NCI-H82 (cell line): ENCODE measurements at regions not wholly inside any gene's neighbourhood (a gene's known extent, or its start where the extent isn't known, plus 50 kb on each side); places are given as distances from the start of the nearest gene placed in this dataset.
A peak's percentile ranks its signal among the peaks of the same experiment; 100 is the strongest.
"Not testable (repeated sequence)": the region's sequence is repeated elsewhere in the genome, so short reads cannot be mapped to it uniquely, and the experiment has no call there.

Source experiments
- DNase-seq: peaks from one replicate; lab custom pipeline; 2025; lab: John Stamatoyannopoulos, UW

DNA sequence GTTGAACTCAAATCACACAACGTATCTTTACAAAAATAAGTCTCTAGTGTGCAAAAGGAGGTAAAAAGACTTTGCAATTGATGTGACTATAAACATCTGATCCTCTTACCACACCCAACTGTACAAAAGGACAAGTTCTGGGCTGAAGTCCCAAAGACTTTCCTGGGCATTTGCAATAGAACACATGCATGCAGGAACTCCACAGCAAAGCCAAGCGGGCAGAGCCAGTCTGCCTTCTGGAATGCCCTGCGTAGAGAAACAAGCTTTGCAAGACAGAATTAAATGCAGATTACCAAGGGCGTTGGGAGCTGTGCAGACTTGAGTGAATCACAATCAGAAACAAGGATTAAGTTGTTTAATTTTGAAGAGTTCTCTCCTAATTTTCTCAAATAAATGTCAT lies 208.4 kb upstream of the ZNF521 start:
- DNase-seq = no peak

GRCh38 chr18:25557011-25557410 lies 205.0 kb upstream of the ZNF521 start:
- DNase-seq = no peak

GRCh38 chr18:25553631-25554263 lies 201.8 kb upstream of the ZNF521 start:
- DNase-seq = no peak

GRCh38 chr18:25544546-25545287 lies 192.8 kb upstream of the ZNF521 start:
- no peak for DNase-seq

DNA sequence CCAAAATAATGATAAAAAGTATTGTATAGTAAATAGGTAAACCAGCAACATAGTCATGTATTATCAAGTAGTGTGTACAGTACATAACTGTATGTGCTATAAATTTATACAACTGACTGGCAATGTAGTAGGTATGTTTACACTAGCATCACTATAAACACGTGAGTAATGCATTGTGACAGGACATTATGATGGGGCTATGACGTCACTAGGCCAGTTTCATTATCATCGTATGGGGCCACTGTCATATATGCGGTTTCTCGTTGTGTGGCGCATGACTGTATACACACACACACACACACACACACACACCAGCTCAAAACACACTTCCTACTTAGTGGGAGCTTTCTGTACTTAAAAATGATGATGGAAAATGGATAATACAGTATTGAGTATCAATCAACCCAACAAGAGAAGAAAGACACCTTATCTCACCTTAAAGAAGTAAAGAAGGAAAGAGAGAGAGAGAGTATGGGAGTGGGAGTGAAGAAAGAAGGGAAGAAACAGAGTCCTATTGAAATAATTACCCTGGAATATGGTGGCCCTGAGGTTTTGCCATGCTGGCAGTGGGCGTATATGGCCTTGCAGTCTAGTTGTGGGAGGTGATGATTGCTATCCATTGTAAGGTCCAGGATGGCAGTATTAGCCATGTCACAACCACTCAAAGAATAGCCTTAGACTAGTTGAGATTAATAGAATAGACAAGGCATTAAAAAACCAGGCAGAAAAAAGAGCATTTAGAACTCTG lies 186.4 kb upstream of the ZNF521 start:
- no peak for DNase-seq

DNA sequence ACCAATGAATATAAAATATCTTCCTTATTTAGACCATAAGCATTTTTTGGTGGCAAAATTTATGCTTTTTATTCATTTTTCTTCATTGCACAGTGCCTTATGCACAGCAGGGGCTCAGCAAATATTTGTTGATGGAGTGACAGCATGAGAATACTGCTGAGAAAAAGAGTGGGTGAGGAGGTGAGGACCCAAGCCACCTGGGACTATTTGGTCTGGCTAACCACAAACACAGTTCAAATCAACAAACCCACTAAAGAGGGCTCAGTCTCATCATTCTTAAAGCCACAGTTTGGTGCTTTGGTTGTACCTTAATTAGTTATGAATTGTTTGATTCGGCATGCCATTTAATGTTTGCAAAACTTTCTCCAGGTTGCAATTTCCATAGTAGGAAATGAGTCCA lies 183.5 kb upstream of the ZNF521 start:
- DNase-seq = no peak

DNA sequence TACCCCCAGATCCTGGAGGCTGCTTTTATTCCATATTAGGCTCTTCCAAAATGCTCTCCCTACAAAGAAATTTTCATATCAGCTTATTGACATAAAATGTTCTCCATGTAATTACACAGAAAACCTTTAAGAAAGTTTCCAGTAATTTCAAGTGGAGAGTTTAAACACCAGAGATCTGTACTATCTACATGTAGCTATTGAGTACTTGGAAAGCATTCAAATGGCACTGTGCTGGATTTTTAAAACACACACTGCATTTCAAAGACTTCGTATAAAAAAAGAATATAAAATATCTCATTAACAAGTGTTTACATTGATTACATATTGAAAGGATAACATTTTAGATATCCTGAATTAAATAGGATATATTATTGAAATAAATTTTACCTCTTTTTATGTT lies 182.4 kb upstream of the ZNF521 start:
- DNase-seq = no peak

- DNase-seq = no peak
These were observed 181.3 kb upstream of the ZNF521 start for GRCh38 chr18:25533218-25533617.

DNA sequence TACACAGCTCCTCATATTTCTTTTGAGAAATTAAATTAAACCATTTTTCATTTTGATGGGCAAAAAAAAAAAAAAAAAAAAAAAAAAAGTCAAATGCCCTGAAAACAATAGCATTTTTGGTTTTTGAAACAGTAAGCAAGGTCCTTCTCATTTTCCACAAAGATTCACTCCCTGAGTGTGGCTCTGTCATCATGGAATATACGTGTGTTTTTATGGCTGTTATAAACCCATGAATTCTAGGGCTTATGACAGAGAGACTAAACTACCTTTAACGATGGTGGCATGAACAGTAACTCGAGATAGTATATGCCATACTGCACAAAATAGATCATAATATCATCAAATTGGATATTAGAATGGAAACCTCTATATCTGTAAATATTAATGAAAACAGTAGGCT lies 179.2 kb upstream of the ZNF521 start:
- DNase-seq = no peak

DNA sequence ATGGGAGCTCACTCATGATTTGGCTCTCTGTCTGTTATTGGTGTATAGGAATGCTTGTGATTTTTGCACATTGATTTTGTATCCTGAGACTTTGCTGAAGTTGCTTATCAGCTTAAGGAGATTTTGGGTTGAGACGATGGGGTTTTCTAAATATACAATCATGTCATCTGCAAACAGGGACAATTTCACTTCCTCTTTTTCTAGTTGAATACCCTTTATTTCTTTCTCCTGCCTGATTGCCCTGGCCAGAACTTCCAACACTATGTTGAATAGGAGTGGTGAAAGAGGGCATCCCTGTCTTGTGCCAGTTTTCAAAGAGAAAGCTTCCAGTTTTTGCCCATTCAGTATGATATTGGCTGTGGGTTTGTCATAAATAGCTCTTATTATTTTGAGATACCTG lies 173.8 kb upstream of the ZNF521 start:
- not testable (repeated sequence) for DNase-seq

- no peak for DNase-seq
These were observed 166.7 kb upstream of the ZNF521 start for GRCh38 chr18:25518716-25519053.

DNA sequence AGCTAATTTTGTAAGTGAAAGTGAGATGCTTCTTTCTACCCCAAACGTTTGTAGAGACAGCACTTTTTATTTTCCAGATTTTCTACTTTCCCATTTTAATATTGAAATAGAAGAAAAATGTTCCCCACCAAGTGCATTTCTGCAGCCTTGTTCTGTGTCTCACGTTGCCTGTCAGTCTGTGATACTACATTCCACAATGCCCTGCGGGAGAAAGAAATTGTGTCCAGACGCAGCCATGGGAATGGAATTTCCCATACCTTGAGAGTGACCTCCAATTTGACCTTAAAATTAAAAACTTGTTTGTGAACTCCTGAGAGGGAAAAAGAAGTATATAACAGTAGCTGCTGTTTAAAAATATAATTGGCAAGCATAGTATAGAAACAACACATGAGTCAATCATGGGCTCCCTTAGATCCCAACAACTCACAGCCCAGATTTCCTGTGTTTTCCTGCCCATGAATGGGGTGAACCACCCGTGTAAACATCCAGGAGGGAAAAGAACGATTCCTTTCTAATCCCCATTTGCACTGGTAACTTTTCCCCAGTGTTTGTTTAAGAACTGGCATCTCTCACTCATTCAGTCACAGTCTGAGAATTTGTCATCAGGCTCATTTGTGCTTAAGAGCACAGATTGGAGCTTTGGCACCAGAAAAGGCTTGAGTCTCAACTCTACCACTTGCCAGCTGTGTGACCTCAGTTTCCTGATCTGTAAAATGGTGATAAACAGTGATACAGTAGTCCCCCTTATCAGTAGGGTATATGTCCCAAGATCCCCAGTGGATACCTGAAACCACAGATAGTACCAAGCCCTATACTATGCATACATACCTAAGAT lies 166.1 kb upstream of the ZNF521 start:
- no peak for DNase-seq

DNA sequence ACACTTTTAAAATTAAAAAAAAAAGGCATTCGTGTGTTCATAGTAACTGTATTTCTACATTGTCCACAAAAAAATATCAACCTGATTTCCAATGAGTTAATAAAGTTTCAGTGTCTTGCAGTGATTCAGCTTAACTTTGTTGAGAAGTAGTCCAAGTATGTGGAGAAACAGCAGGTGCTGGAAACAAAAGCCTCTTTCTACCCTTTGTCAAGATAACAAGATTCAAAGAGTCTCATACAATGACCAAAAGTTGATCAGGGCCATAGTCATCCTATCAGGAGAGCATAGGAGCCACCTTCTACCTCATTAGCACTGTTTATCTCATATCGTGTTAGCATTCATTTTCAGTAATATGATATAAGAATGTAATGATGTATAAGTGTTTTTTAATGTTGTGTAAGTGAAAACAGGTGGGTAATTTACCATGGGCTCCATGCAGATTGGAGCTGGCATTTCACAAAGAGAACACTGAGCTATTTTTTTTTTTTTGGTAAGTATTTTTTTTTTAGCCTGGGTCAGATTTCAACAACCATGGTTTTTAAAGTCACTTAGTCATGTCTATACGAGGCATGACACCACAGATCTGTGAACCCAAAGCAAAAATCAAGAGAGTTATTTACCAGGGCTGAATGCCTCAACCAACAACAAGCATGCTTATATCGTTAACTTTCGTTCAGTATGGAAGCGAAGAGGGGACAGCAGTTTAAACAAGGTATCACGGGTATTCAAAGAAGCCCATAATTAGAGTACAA lies 165.0 kb upstream of the ZNF521 start:
- no peak for DNase-seq

DNA sequence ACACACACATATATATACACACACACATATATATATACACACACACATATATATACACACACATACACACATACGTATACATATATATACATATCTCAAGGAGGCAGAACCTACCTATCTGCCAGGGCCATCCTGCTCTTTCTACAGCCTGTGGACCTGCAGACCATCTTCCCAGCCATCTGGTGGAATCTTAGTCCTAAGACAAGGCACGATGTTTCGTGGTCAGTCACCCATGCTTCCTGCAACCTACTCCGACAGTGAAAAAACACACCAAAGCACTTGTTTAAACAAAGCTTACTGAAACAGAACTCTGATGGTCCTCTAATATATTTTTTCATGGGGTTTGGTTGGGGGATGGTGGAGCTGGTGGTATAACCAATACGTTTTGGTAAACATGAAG lies 164.2 kb upstream of the ZNF521 start:
- no peak for DNase-seq

DNA sequence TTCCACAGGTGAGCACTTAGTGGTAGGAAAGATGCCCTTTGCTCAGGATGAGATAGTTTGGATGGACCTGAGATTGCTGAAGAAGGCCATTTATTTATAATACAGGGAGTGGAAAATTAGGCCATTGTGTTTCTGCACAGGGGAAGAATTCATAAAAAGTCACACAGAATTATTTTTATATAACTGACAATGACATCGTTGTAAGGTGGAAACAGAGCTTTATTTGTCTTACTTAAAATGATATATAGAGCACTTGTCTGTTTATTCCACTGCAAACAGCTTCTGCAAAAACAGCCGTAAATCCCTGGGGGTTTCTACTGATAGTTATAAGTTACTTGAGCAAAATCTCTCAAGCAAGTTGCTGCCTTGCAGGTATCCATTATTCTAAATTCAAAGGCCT lies 158.1 kb upstream of the ZNF521 start:
- no peak for DNase-seq

- peak; percentile 73 for DNase-seq
These were observed 151.7 kb upstream of the ZNF521 start for GRCh38 chr18:25503567-25504081.

DNA sequence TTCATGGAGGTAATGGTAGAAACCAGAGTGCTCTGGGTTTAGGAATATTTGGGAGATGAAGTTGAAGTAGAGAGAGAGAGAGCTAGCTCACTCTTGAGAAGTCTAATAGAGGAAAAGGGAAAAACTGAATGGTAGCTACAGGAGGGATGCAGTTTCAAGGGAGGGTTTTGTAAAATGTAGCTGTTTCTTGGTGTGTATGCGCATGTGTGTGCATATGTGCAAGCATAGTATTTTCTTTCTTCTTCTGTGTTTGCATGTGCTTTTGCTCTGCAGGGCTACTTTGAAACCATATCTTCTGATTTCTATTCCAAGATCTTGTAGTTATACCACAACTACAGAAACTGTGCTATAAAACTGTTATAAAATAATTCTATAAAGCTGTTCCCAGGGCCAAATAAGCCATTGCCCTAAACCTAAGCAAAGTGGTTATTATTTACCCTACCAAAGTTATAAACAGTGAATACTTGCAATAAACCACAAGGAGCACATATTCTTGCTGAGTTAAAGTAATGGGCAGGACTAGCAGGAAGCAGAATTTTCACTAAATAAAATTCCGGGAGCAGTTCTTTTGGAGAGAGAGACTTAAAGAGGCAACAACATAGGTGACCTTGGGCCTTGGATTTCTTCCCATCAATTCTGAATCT lies 145.3 kb upstream of the ZNF521 start:
- no peak for DNase-seq

GRCh38 chr18:25496544-25496943 lies 144.6 kb upstream of the ZNF521 start:
- DNase-seq = no peak

GRCh38 chr18:25495606-25496005 lies 143.6 kb upstream of the ZNF521 start:
- no peak for DNase-seq

DNA sequence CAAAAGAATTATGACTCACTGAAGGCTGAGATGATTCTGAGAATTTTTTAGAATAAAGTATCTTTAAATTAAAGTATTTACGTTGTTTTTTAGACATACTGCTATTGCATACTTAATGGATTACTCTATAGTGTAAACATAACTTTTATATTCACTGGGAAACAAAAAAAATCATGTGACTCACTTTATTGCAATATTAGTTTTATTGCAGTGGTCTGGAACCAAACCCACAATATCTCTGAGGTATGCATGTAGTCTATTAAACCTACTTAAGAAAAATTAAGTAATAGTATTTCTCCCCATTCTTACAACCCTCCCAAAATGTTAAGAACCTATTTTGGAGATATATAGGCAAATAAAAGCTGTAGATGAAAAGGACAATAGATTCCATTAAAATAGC lies 142.9 kb upstream of the ZNF521 start:
- DNase-seq = no peak

DNA sequence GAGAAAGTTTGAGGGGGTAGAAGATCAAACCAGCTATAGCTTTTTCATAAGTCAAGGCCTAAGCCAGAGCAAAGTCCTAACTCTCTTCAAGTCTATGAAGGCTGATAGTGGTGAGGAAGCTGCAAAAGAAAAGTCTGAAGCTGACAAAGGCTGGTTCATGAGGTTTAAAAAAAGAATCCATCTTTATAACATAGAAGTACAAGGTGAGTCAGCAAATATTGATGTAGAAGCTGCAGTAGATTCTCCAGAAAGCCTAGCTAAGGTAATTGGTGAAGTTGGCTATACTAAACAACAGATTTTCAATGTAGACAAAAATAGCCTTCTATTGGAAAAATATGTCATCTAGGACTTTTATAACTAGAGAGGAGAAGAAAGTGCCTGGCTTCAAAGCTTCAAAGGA lies 141.4 kb upstream of the ZNF521 start:
- no peak for DNase-seq
